Activated CD4-positive, alpha-beta T cell treated with anti-CD3 and anti-CD28 coated beads for 24 hours (primary cell): ENCODE measurements at regions not wholly inside any gene's neighbourhood (a gene's known extent, or its start where the extent isn't known, plus 50 kb on each side); places are given as distances from the start of the nearest gene placed in this dataset.
"Not testable (repeated sequence)": the region's sequence is repeated elsewhere in the genome, so short reads cannot be mapped to it uniquely, and the experiment has no call there.

Experiments
- DNase-seq, 2 donors: peaks; one replicate each; pipeline ENCODE4 v3.0.0-alpha.2; 2020; ENCODE audit warnings: low read depth in 2 of 2

GRCh38 chr2:176969642-176970359, 242.8 kb upstream of the HNRNPA3 start:
- no peak for DNase-seq

- DNase-seq: no peak
These were observed 235.6 kb upstream of the HNRNPA3 start for GRCh38 chr2:176976736-176977685.

- DNase-seq: no peak
These were observed 233.7 kb upstream of the HNRNPA3 start for GRCh38 chr2:176978921-176979320.

GRCh38 chr2:176979981-176980710, 232.4 kb upstream of the HNRNPA3 start:
- no peak for DNase-seq

GRCh38 chr2:176984987-176985386, 227.6 kb upstream of the HNRNPA3 start:
- DNase-seq: no peak

GRCh38 chr2:176985871-176986270, 226.7 kb upstream of the HNRNPA3 start:
- DNase-seq: no peak

GRCh38 chr2:176986487-176986886, 226.1 kb upstream of the HNRNPA3 start:
- DNase-seq: no peak

GRCh38 chr2:176991411-176991810, 221.2 kb upstream of the HNRNPA3 start:
- DNase-seq: no peak

- DNase-seq: no peak
These were observed 215.4 kb upstream of the HNRNPA3 start for GRCh38 chr2:176997074-176997791.

GRCh38 chr2:176997792-176998169, 214.8 kb upstream of the HNRNPA3 start:
- no peak for DNase-seq

- DNase-seq: no peak
These were observed 213.3 kb upstream of the HNRNPA3 start for GRCh38 chr2:176999301-176999700.

- no peak for DNase-seq
These were observed 212.4 kb upstream of the HNRNPA3 start for GRCh38 chr2:177000061-177000714.

- DNase-seq: no peak
These were observed 211.9 kb upstream of the HNRNPA3 start for GRCh38 chr2:177000715-177001072.

- DNase-seq: no peak
These were observed 211.3 kb upstream of the HNRNPA3 start for GRCh38 chr2:177001334-177001733.

GRCh38 chr2:177002983-177003382, 209.6 kb upstream of the HNRNPA3 start:
- no peak for DNase-seq

- not testable (repeated sequence) for DNase-seq
These were observed 204.9 kb upstream of the HNRNPA3 start for GRCh38 chr2:177007726-177008125.

GRCh38 chr2:177008662-177009061, 203.9 kb upstream of the HNRNPA3 start:
- DNase-seq: not testable (repeated sequence)

GRCh38 chr2:177010146-177010545, 202.4 kb upstream of the HNRNPA3 start:
- no peak for DNase-seq

- no peak for DNase-seq
These were observed 201.7 kb upstream of the HNRNPA3 start for GRCh38 chr2:177010861-177011260.

GRCh38 chr2:177014946-177015345, 197.6 kb upstream of the HNRNPA3 start:
- no peak for DNase-seq

- DNase-seq: no peak
These were observed 197.2 kb upstream of the HNRNPA3 start for GRCh38 chr2:177015356-177015923.
